T-helper 1 cell (primary cell): ENCODE measurements at regions not wholly inside any gene's neighbourhood (a gene's known extent, or its start where the extent isn't known, plus 50 kb on each side); places are given as distances from the start of the nearest gene placed in this dataset.
"Not testable (repeated sequence)": the region's sequence is repeated elsewhere in the genome, so short reads cannot be mapped to it uniquely, and the experiment has no call there.

Source experiments
- DNase-seq, 5 donors: peaks; one replicate each; pipeline ENCODE4 v3.0.0-alpha.2; 2012 to 2020

GRCh38 chr17:72175787-72176515 lies 55.1 kb downstream of the SOX9 start:
- no peak for DNase-seq

GRCh38 chr17:72176516-72176851 lies 55.7 kb downstream of the SOX9 start:
- no peak for DNase-seq

- no peak for DNase-seq
These were observed 56.3 kb downstream of the SOX9 start for GRCh38 chr17:72176951-72177660.

GRCh38 chr17:72177738-72178137 lies 56.9 kb downstream of the SOX9 start:
- no peak for DNase-seq

GRCh38 chr17:72182371-72182873 lies 61.6 kb downstream of the SOX9 start:
- no peak for DNase-seq

GRCh38 chr17:72183194-72183685 lies 62.4 kb downstream of the SOX9 start:
- DNase-seq = no peak

GRCh38 chr17:72184805-72185204 lies 64.0 kb downstream of the SOX9 start:
- DNase-seq = no peak

GRCh38 chr17:72185564-72185963 lies 64.7 kb downstream of the SOX9 start:
- DNase-seq = no peak

GRCh38 chr17:72187556-72187955 lies 66.7 kb downstream of the SOX9 start:
- no peak for DNase-seq

GRCh38 chr17:72188801-72189200 lies 68.0 kb downstream of the SOX9 start:
- DNase-seq = no peak

GRCh38 chr17:72189768-72190593 lies 69.2 kb downstream of the SOX9 start:
- no peak for DNase-seq

GRCh38 chr17:72191356-72191755 lies 70.5 kb downstream of the SOX9 start:
- DNase-seq = no peak

- no peak for DNase-seq
These were observed 71.3 kb downstream of the SOX9 start for GRCh38 chr17:72191921-72192799.

- no peak for DNase-seq
These were observed 72.0 kb downstream of the SOX9 start for GRCh38 chr17:72192800-72193192.

GRCh38 chr17:72193391-72194106 lies 72.7 kb downstream of the SOX9 start:
- DNase-seq = no peak

- not testable (repeated sequence) for DNase-seq
These were observed 73.3 kb downstream of the SOX9 start for GRCh38 chr17:72194107-72194440.

- no peak for DNase-seq
These were observed 78.4 kb downstream of the SOX9 start for GRCh38 chr17:72199256-72199655.

GRCh38 chr17:72204742-72205141 lies 83.9 kb downstream of the SOX9 start:
- no peak for DNase-seq

- DNase-seq = no peak
These were observed 84.5 kb downstream of the SOX9 start for GRCh38 chr17:72205357-72205756.

- DNase-seq = no peak
These were observed 85.0 kb downstream of the SOX9 start for GRCh38 chr17:72205822-72206221.

- DNase-seq = no peak
These were observed 85.6 kb downstream of the SOX9 start for GRCh38 chr17:72206376-72206775.

GRCh38 chr17:72208832-72209231 lies 88.0 kb downstream of the SOX9 start:
- DNase-seq = no peak
